K562 (cell line): ENCODE measurements at regions not wholly inside any gene's neighbourhood (a gene's known extent, or its start where the extent isn't known, plus 50 kb on each side); places are given as distances from the start of the nearest gene placed in this dataset.

Experiments
- ATAC-seq: fragments of 200-7000 bp; cut with Tn5 transposase; 3 replicates; pipeline ENCODE4 v1.9.1; 2020; ENCODE audit warnings: moderate library complexity
- BruUV-seq: library from RNA; stranded (reverse); fragments of 400-500 nt; replicated peaks from 2 replicates; lab custom pipeline; 2021; lab: Mats Ljungman, UMichigan
- CTCF ChIA-PET: fragments of 300-600 bp; formaldehyde crosslinking; extraction: SDS; loops from one replicate; lab custom pipeline; 2021; ENCODE audit warnings: low intra/inter-chr PET ratio; lab: Yijun Ruan, JAX
- POLR2A ChIA-PET: fragments of 300-600, 350-650 bp; sonication (Branson Sonifier 250); formaldehyde crosslinking; extraction: SDS; loops from one replicate; lab custom pipeline; 2021; ENCODE audit warnings: antibody characterized with exemption, inconsistent platforms; lab: Yijun Ruan, JAX
- DNase-seq, 4 experiments: peaks; one replicate each; pipeline versions ENCODE4 v3.0.0 to v3.0.0-alpha.2; 2011 to 2018; ENCODE audit warnings: low spot score in 3 of 4, mixed read lengths in 3 of 4; ENCODE audit errors: extremely low read depth in 1 of 4
- FAIRE-seq: peaks from 2 replicates; lab custom pipeline; 2011; peaks lifted over from hg19 to GRCh38; lab: Jason Lieb, UNC
- H2AFZ ChIP-seq: 2 replicates; pipeline ENCODE4 v1.6.0; 2011; ENCODE audit warnings: low read depth, low read length, control low read depth, inconsistent platforms
- H3K27ac ChIP-seq: fragments of 200-600 bp; 3 replicates; pipeline ENCODE4 v1.8.0; 2011; ENCODE audit warnings: low read depth, mild to moderate bottlenecking, control low read depth, inconsistent platforms, low read length, moderate library complexity, mixed read lengths; ENCODE audit errors: extremely low read depth
- H3K27me3 ChIP-seq, 2 experiments: fragments of 300-600 bp in 1 of 2; 2 replicates in 1 of 2; 3 replicates in 1 of 2; pipeline versions ENCODE4 v1.6.0 to v1.8.0; 2011; ENCODE audit warnings: inconsistent platforms in 2 of 2, low read length in 2 of 2, mild to moderate bottlenecking in 1 of 2, mixed read lengths in 1 of 2, moderate library complexity in 1 of 2; ENCODE audit not compliant: control insufficient read depth in 2 of 2, insufficient read depth in 2 of 2
- H3K36me3 ChIP-seq: fragments of 300-600 bp; 3 replicates; pipeline ENCODE4 v1.8.0; 2011; ENCODE audit warnings: mild to moderate bottlenecking, low read length, inconsistent platforms; ENCODE audit not compliant: control insufficient read depth, insufficient read depth
- H3K4me1 ChIP-seq, 2 experiments: fragments of 200-600 bp in 1 of 2; replicated peaks in 1 of 2; 2 replicates in 1 of 2; 3 replicates in 1 of 2; pipeline versions ENCODE4 v1.5.1 to v1.8.0; 2011; ENCODE audit warnings: inconsistent platforms in 2 of 2, low read length in 2 of 2, mild to moderate bottlenecking in 1 of 2, mixed read lengths in 1 of 2, moderate library complexity in 1 of 2; ENCODE audit not compliant: control insufficient read depth in 2 of 2, insufficient read depth in 2 of 2
- H3K4me2 ChIP-seq: 2 replicates; pipeline ENCODE4 v1.6.1; 2011; ENCODE audit warnings: low read length, control low read depth, inconsistent platforms, mixed read lengths; ENCODE audit not compliant: insufficient read depth
- H3K4me3 ChIP-seq: fragments of 200-600 bp; sonication (generic), shearing (Covaris generic); 2 replicates; pipeline ENCODE4 v1.5.1; 2016; ENCODE audit warnings: control low read depth, inconsistent platforms
- H3K79me2 ChIP-seq: fragments of 200-600 bp; 3 replicates; pipeline ENCODE4 v1.8.0; 2011; ENCODE audit warnings: low read length, inconsistent platforms; ENCODE audit not compliant: control insufficient read depth, insufficient read depth
- H3K9ac ChIP-seq, 2 experiments: 2 replicates each; pipeline versions ENCODE4 v1.6.0 to v1.6.1; 2011; ENCODE audit warnings: low read depth in 2 of 2, low read length in 2 of 2, control low read depth in 1 of 2, inconsistent platforms in 1 of 2, mild to moderate bottlenecking in 1 of 2, mixed read lengths in 1 of 2; ENCODE audit not compliant: insufficient read depth in 1 of 2
- H3K9me1 ChIP-seq: one replicate; pipeline ENCODE4 v1.6.0; 2011; ENCODE audit warnings: inconsistent platforms, mild to moderate bottlenecking, low read length, moderate library complexity; ENCODE audit not compliant: control insufficient read depth, insufficient read depth
- H3K9me3 ChIP-seq: replicated peaks from 2 replicates; pipeline ENCODE4 v1.5.1; 2011; ENCODE audit warnings: low read depth, low read length, inconsistent platforms; ENCODE audit not compliant: control insufficient read depth, insufficient read depth
- H4K20me1 ChIP-seq: replicated peaks from 2 replicates; pipeline ENCODE4 v1.6.1; 2011; ENCODE audit warnings: low read length, inconsistent platforms, mixed read lengths; ENCODE audit not compliant: control insufficient read depth, insufficient read depth
- ARID1B ChIP-seq: fragments of 450-650 bp; IDR thresholded peaks from 2 replicates; pipeline ENCODE4 v1.6.1; 2016; ENCODE audit warnings: antibody characterized with exemption, mild to moderate bottlenecking, inconsistent platforms
- ELF2 ChIP-seq: fragments of 250-450 bp; sonication (Bioruptor Pico); IDR thresholded peaks from 2 replicates; pipeline ENCODE4 v1.5.0; 2021; ENCODE audit warnings: mild to moderate bottlenecking
- HDAC3 ChIP-seq: fragments of 450-650 bp; IDR thresholded peaks from 2 replicates; pipeline ENCODE4 v1.6.1; 2018; ENCODE audit warnings: borderline replicate concordance, mild to moderate bottlenecking, moderate library complexity; ENCODE audit not compliant: partially characterized antibody
- KAT8 ChIP-seq: fragments of 450-650 bp; IDR thresholded peaks from 2 replicates; pipeline ENCODE4 v1.6.1; 2016; ENCODE audit warnings: low read depth, mild to moderate bottlenecking
- KLF10 ChIP-seq: fragments of 250-450 bp; sonication (Bioruptor Pico); IDR thresholded peaks from 2 replicates; pipeline ENCODE4 v1.6.1; 2021; ENCODE audit warnings: matching md5 sums
- MEIS2 ChIP-seq: fragments of 450-650 bp; IDR thresholded peaks from 2 replicates; pipeline ENCODE4 v1.6.1; 2014; ENCODE audit warnings: mild to moderate bottlenecking; ENCODE audit not compliant: partially characterized antibody
- NEUROD1 ChIP-seq: fragments of 150-350 bp; IDR thresholded peaks from 2 replicates; pipeline ENCODE4 v1.6.1; 2014; ENCODE audit warnings: borderline replicate concordance, low read length, low read depth; ENCODE audit not compliant: partially characterized antibody
- NFXL1 ChIP-seq: fragments of 450-650 bp; formaldehyde crosslinking; IDR thresholded peaks from 2 replicates; pipeline ENCODE4 v1.4.0; 2021; ENCODE audit warnings: mild to moderate bottlenecking
- POLR3G ChIP-seq: IDR thresholded peaks from 2 replicates; pipeline ENCODE4 v1.6.1; 2011; ENCODE audit not compliant: insufficient read length, insufficient replicate concordance; ENCODE audit errors: extremely low read depth
- RUNX1 ChIP-seq: sonication (generic); IDR thresholded peaks from 2 replicates; pipeline ENCODE4 v1.6.1; 2016; ENCODE audit warnings: antibody characterized with exemption, low read depth
- SP1 ChIP-seq: sonication (generic); formaldehyde crosslinking; IDR thresholded peaks from 2 replicates; pipeline ENCODE4 v1.8.1; 2022; ENCODE audit warnings: mild to moderate bottlenecking, missing genetic modification reagents
- SUPT5H ChIP-seq: fragments of 450-650 bp; IDR thresholded peaks from 2 replicates; pipeline ENCODE4 v1.6.1; 2016
- ZNF253 ChIP-seq: fragments of 250-450 bp; sonication (Bioruptor Pico); conservative IDR thresholded peaks from 2 replicates; pipeline ENCODE4 v1.6.1; 2021; ENCODE audit warnings: mild to moderate bottlenecking
- ZNF408 ChIP-seq: fragments of 250-450 bp; sonication (Bioruptor Pico); IDR thresholded peaks from 2 replicates; pipeline ENCODE4 v1.4.0; 2020; ENCODE audit warnings: low read depth, mild to moderate bottlenecking, moderate library complexity
- WGBS: fragments of 100-300 bp; shearing (Covaris generic); methylation state at CpG from one replicate; pipeline ENCODE4 v1.1.6; 2016; ENCODE audit warnings: low coverage, mixed read lengths; ENCODE audit not compliant: insufficient coverage; ENCODE audit errors: missing lambda C conversion rate; 5-methylcytosine and 5-hydroxymethylcytosine counted together
- in situ Hi-C: fragments of 300-500 bp; cut with MboI; formaldehyde crosslinking; loops from 4 replicates; pipeline ENCODE4 v1.15.0; 2018; ENCODE audit warnings: inconsistent platforms, mixed read lengths
- intact Hi-C: fragments of 100-400 bp; cut with micrococcal nuclease; formaldehyde crosslinking; loops from 2 replicates; pipeline ENCODE4 v1.14.2; 2022
- TF ChIP-seq, protein P1 (sequence below): sonication (generic); formaldehyde crosslinking; IDR thresholded peaks from 2 replicates; pipeline ENCODE4 v1.8.1; 2023; ENCODE audit warnings: mild to moderate bottlenecking, missing genetic modification reagents

DNA sequence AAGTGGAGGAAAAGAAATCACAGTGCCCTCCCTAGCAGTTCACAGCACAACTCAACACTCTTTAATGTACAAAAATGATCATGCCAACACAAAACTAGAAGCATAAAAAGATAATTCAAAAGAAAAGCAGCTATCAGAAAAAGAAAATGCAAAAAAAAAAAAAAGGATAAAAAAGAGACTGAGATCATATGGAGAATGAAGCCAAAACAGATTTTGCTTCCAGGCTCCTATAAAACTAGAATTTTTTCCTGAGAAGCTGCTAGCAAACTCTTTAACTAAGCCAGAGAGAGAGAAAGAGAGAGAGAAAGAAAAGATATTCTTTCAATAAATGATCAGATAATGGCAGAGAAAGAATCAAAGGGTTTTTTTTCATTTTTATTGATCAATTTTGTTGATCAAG is 288.0 kb upstream of the ANKRD30A start:
- BruUV-seq: no TSS peak
- Histone ChIP-seq H3K79me2 (no peaks in the 10 kb centered on the region), H3K4me2 (no peak overlapping the region), H4K20me1 (no peaks in the 10 kb centered on the region), H3K9me1 (no peaks in the 10 kb centered on the region), H3K36me3 (no peaks in the 10 kb centered on the region), H3K9me3 (no peaks in the 10 kb centered on the region), H3K9ac (no peak overlapping the region), H3K4me3 (no peak overlapping the region), H3K27ac (no peak overlapping the region), H2AFZ (no peak overlapping the region)
- POLR2A ChIA-PET: no interaction called here
- ATAC-seq (no peak), FAIRE-seq (no peak)
- in situ Hi-C loops: no loop called here
- intact Hi-C loops: no loop called here
- TF ChIP-seq ZNF408 (CRISPR knock-in tag) (no peak), NEUROD1 (no peak), ARID1B (no peak), MEIS2 (no peak), KLF10 (CRISPR knock-in tag) (no peak), SP1 (CRISPR knock-in tag) (no peak), RUNX1 (no peak), SUPT5H (no peak), ZNF253 (CRISPR knock-in tag) (no peak)
- TF ChIP-seq, all 486 proteins: peak for 0
- no peaks in the 10 kb centered on the region for H3K27me3 ChIP-seq
- CTCF ChIA-PET: no interaction called here
- DNase-seq: no peak
- H3K4me1 ChIP-seq: no peaks in the 10 kb centered on the region

DNA sequence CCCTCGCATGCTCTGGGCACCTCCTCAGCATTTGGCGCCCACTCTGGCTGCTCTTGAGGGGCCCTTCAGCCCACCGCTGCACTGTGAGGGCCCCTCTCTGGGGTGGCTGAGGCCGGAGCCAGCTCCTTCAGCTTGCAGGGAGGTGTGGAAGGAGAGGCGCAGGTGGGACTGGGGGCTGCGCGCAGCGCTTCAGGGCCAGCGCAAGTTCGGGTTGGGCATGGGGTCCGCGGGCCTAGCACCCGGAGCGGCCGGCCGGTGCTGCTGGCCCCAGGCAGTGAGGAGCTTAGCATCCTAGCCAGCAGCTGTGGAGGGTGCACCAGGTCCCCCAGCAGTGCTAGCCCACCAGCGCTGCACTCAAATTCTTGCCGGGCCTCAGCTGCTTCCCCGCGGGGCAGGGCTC is 305.6 kb upstream of the ANKRD30A start:
- Histone ChIP-seq H3K4me3 (no peak overlapping the region), H3K36me3 (no peaks in the 10 kb centered on the region), H3K9me1 (no peaks in the 10 kb centered on the region), H3K27ac (no peak overlapping the region), H3K27me3 (no peaks in the 10 kb centered on the region), H3K9me3 (no peaks in the 10 kb centered on the region), H3K79me2 (no peaks in the 10 kb centered on the region), H3K4me2 (no peak overlapping the region), H3K9ac (no peak overlapping the region), H2AFZ (no peak overlapping the region), H4K20me1 (no peaks in the 10 kb centered on the region), H3K4me1 (no peaks in the 10 kb centered on the region)
- FAIRE-seq: no peak
- 1% methylated on average over 20 of the region's 20 CpGs for WGBS
- ChIA-PET POLR2A (no interaction called here), CTCF (no interaction called here)
- no peak for ATAC-seq
- intact Hi-C loops (no loop called here), in situ Hi-C loops (no loop called here)
- TF ChIP-seq HDAC3 (no peak), KAT8 (no peak), NFXL1 (no peak), POLR3G (no peak), ELF2 (CRISPR knock-in tag) (no peak)
- TF ChIP-seq, protein P1, sequence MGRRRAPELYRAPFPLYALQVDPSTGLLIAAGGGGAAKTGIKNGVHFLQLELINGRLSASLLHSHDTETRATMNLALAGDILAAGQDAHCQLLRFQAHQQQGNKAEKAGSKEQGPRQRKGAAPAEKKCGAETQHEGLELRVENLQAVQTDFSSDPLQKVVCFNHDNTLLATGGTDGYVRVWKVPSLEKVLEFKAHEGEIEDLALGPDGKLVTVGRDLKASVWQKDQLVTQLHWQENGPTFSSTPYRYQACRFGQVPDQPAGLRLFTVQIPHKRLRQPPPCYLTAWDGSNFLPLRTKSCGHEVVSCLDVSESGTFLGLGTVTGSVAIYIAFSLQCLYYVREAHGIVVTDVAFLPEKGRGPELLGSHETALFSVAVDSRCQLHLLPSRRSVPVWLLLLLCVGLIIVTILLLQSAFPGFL (CRISPR knock-in tag): no peak
- no TSS peak for BruUV-seq
- no peak for DNase-seq
